HepG2 (cell line): ENCODE measurements at regions not wholly inside any gene's neighbourhood (a gene's known extent, or its start where the extent isn't known, plus 50 kb on each side); places are given as distances from the start of the nearest gene placed in this dataset.

Experiments
- ATAC-seq: fragments of 200-7000 bp; cut with Tn5 transposase; 3 replicates; pipeline ENCODE4 v1.9.1; 2020; ENCODE audit warnings: mild to moderate bottlenecking, moderate library complexity
- BruUV-seq: library from RNA; stranded (reverse); fragments of 400-500 nt; replicated peaks from 2 replicates; lab custom pipeline; 2021; lab: Mats Ljungman, UMichigan
- CTCF ChIA-PET: fragments of 300-600 bp; formaldehyde crosslinking; extraction: SDS; loops from one replicate; lab custom pipeline; 2021; ENCODE audit warnings: low total read pairs, inconsistent platforms, low intra/inter-chr PET ratio; lab: Yijun Ruan, JAX
- POLR2A ChIA-PET: fragments of 350-600 bp; sonication (Branson Sonifier 250); formaldehyde crosslinking; loops from one replicate; lab custom pipeline; 2020; ENCODE audit warnings: antibody characterized with exemption, inconsistent platforms; lab: Yijun Ruan, JAX
- DNase-seq: peaks from one replicate; pipeline ENCODE4 v3.0.0-alpha.2; 2015; ENCODE audit warnings: low spot score
- FAIRE-seq: peaks from 3 replicates; lab custom pipeline; 2011; peaks lifted over from hg19 to GRCh38; lab: Jason Lieb, UNC
- H2AFZ ChIP-seq: one replicate; pipeline ENCODE4 v1.6.1; 2011; ENCODE audit warnings: low read length, inconsistent platforms
- H3K27ac ChIP-seq: fragments of 300-600 bp; 3 replicates; pipeline ENCODE4 v1.8.0; 2011; ENCODE audit warnings: mixed run types, mild to moderate bottlenecking, mixed read lengths, low read length, inconsistent platforms; ENCODE audit not compliant: insufficient read depth; ENCODE audit errors: extremely low read length
- H3K27me3 ChIP-seq, 2 experiments: fragments of 200-600 bp in 1 of 2; 2 replicates in 1 of 2; 3 replicates in 1 of 2; pipeline versions ENCODE4 v1.6.0 to v1.8.0; 2011; ENCODE audit warnings: low read length in 2 of 2, mild to moderate bottlenecking in 2 of 2, moderate library complexity in 2 of 2, inconsistent platforms in 1 of 2; ENCODE audit not compliant: insufficient read depth in 2 of 2, control insufficient read depth in 1 of 2
- H3K36me3 ChIP-seq, 2 experiments: fragments of 200-600 bp in 1 of 2; replicated peaks in 1 of 2; 2 replicates in 1 of 2; 3 replicates in 1 of 2; pipeline versions ENCODE4 v1.5.1 to v1.8.0; 2011; ENCODE audit warnings: low read length in 2 of 2, inconsistent platforms in 1 of 2; ENCODE audit not compliant: insufficient read depth in 2 of 2, control insufficient read depth in 1 of 2
- H3K4me1 ChIP-seq: 2 replicates; pipeline ENCODE4 v1.5.1; 2012; ENCODE audit warnings: low read length, inconsistent platforms; ENCODE audit not compliant: insufficient read depth
- H3K4me2 ChIP-seq: 2 replicates; pipeline ENCODE4 v1.6.0; 2011; ENCODE audit warnings: low read depth, low read length, inconsistent platforms
- H3K4me3 ChIP-seq, 3 experiments: fragments of 200-600 bp in 1 of 3; sonication (generic), shearing (Covaris generic) in 1 of 3; replicated peaks in 1 of 3; 2 replicates each; pipeline ENCODE4 v1.5.1; 2011 to 2016; ENCODE audit warnings: low read length in 3 of 3, inconsistent platforms in 2 of 3, low read depth in 2 of 3, mild to moderate bottlenecking in 2 of 3, control low read depth in 1 of 3, mixed read lengths in 1 of 3; ENCODE audit not compliant: insufficient read depth in 1 of 3
- H3K79me2 ChIP-seq: one replicate; pipeline ENCODE4 v1.6.1; 2011; ENCODE audit warnings: low read length, inconsistent platforms; ENCODE audit not compliant: insufficient read depth
- H3K9ac ChIP-seq: 2 replicates; pipeline ENCODE4 v1.6.0; 2011; ENCODE audit warnings: mild to moderate bottlenecking, low read depth, low read length, inconsistent platforms; ENCODE audit not compliant: insufficient read depth
- H3K9me3 ChIP-seq: 2 replicates; pipeline ENCODE4 v1.5.1; 2012; ENCODE audit warnings: mild to moderate bottlenecking, low read length
- H4K20me1 ChIP-seq: 2 replicates; pipeline ENCODE4 v1.6.0; 2011; ENCODE audit warnings: inconsistent platforms, mild to moderate bottlenecking, low read length, moderate library complexity; ENCODE audit not compliant: insufficient read depth
- ARID2 ChIP-seq: sonication (generic); formaldehyde crosslinking; IDR thresholded peaks from 2 replicates; pipeline ENCODE4 v1.8.1; 2022; ENCODE audit warnings: mild to moderate bottlenecking, missing genetic modification reagents, borderline replicate concordance
- KLF12 ChIP-seq: sonication (generic); formaldehyde crosslinking; IDR thresholded peaks from 2 replicates; pipeline ENCODE4 v1.4.0; 2020; ENCODE audit warnings: missing genetic modification reagents, borderline replicate concordance
- MATR3 ChIP-seq: sonication (generic); formaldehyde crosslinking; IDR thresholded peaks from 2 replicates; pipeline ENCODE4 v1.4.0; 2020; ENCODE audit warnings: missing genetic modification reagents
- NFE2L2 ChIP-seq: fragments of 150-350 bp; IDR thresholded peaks from 2 replicates; pipeline ENCODE4 v1.6.1; 2014; ENCODE audit warnings: low read length
- RFXANK ChIP-seq: IDR thresholded peaks from 2 replicates; pipeline ENCODE4 v1.6.1; 2016
- ZFP36 ChIP-seq: fragments of 150-350 bp; IDR thresholded peaks from 2 replicates; pipeline ENCODE4 v1.6.1; 2018; ENCODE audit warnings: borderline replicate concordance, low read length, low read depth; ENCODE audit not compliant: partially characterized antibody
- ZNF383 ChIP-seq: sonication (generic); formaldehyde crosslinking; IDR thresholded peaks from 2 replicates; pipeline ENCODE4 v1.4.0; 2020; ENCODE audit warnings: missing genetic modification reagents, mild to moderate bottlenecking, borderline replicate concordance
- ZNF816 ChIP-seq: sonication (generic); formaldehyde crosslinking; IDR thresholded peaks from 2 replicates; pipeline ENCODE4 v1.8.0; 2022; ENCODE audit warnings: missing genetic modification reagents, mild to moderate bottlenecking, borderline replicate concordance
- ZSCAN22 ChIP-seq: sonication (generic); formaldehyde crosslinking; IDR thresholded peaks from 2 replicates; pipeline ENCODE4 v1.4.0; 2020; ENCODE audit warnings: mild to moderate bottlenecking, missing genetic modification reagents
- WGBS: methylation state at CpG from one replicate; pipeline ENCODE4 v1.1.6; 2017; ENCODE audit warnings: low lambda C conversion rate; 5-methylcytosine and 5-hydroxymethylcytosine counted together
- in situ Hi-C: cut with HindIII; loops from 2 replicates; pipeline ENCODE4 v1.10.0; 2017; ENCODE audit warnings: low pct_unique_long_range_greater_than_20kb; ENCODE audit not compliant: extremely low pct_ligation_motif_present
- intact Hi-C: fragments of 100-400 bp; cut with micrococcal nuclease; formaldehyde crosslinking; loops from one replicate; pipeline ENCODE4 v1.10.0; 2022; ENCODE audit not compliant: unreplicated experiment
- TF ChIP-seq, protein P1 (sequence below): sonication (generic); formaldehyde crosslinking; IDR thresholded peaks from 2 replicates; pipeline ENCODE4 v1.4.0; 2020; ENCODE audit warnings: missing genetic modification reagents
- TF ChIP-seq, protein P2 (sequence below): IDR thresholded peaks from 2 replicates; pipeline ENCODE4 v1.6.1; 2018; ENCODE audit warnings: missing genetic modification reagents
- TF ChIP-seq, protein P3 (sequence below): sonication (generic); formaldehyde crosslinking; IDR thresholded peaks from 2 replicates; pipeline ENCODE4 v1.5.1; 2020; ENCODE audit warnings: missing genetic modification reagents, mild to moderate bottlenecking, borderline replicate concordance
- TF ChIP-seq, protein P4 (sequence below): sonication (generic); formaldehyde crosslinking; IDR thresholded peaks from 2 replicates; pipeline ENCODE4 v1.9.0; 2021; ENCODE audit warnings: missing genetic modification reagents, mild to moderate bottlenecking, borderline replicate concordance
- TF ChIP-seq, protein P5 (sequence below): sonication (generic); formaldehyde crosslinking; IDR thresholded peaks from 2 replicates; pipeline ENCODE4 v1.4.0; 2020; ENCODE audit warnings: missing genetic modification reagents

DNA sequence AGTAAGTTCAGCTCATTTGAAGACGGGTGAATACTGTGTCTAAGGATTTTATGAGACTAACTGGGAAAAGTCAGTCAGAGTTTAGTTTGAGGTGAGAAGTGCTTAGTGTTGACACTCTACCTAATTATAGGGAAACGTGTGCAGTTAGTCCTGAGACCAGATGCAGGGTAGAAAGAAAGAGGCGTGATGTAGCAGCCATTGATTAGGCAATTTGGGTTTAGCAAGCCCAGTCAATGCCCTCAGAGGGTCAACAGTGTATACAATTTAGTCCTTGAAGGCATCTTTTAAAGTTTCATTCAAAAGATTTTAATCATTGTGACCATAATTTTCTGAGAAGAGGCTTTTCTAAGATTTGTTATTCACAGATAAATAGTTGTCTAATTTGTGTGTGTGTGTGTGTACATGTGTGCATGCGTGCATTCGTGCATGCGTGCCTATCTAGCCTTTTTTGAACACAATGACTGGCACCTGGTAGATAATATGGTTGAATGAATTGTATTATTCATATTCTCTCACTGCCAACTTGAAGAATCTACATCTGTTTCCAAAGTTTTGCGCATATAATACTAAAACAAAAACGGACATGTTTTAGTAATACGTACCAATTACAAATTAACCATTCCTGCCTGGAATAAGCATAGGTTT lies 332.9 kb downstream of the SRGAP2C start:
- Histone ChIP-seq H3K79me2 (peaks cover 2% of the 10 kb centered on the region), H2AFZ (no peak overlapping the region), H4K20me1 (no peaks in the 10 kb centered on the region), H3K27me3 (no peaks in the 10 kb centered on the region), H3K4me3 (peak overlapping the region in 1 of 3 experiments; percentile 65; a peak in 1 of 6 replicates), H3K9ac (no peak overlapping the region), H3K27ac (peak overlapping the region; percentile 88), H3K4me2 (peak overlapping the region; percentile 81; the same call in 1 of the 2 replicates), H3K9me3 (0 out of 2 replicates have a peak, but pooled peaks cover 8% of the 10 kb centered on the region), H3K4me1 (peaks cover 50% of the 10 kb centered on the region), H3K36me3 (no peaks in the 10 kb centered on the region)
- ATAC-seq = no peak
- intact Hi-C loops = no loop called here
- in situ Hi-C loops = no loop called here
- WGBS = 91% methylated on average over 9 of the region's 9 CpGs
- DNase-seq = no peak
- BruUV-seq = no TSS peak
- CTCF ChIA-PET = no interaction called here
- POLR2A ChIA-PET = interaction anchor here (1.1 to 2.6 kb wide), 3 partner anchors 25 to 69 kb away, joined by 3 to 64 read pairs (median 11); no protein-coding TSS in a partner anchor
- FAIRE-seq = no peak
- TF ChIP-seq KLF12 (CRISPR knock-in tag) (no peak), ZSCAN22 (CRISPR knock-in tag) (no peak), ARID2 (CRISPR knock-in tag) (no peak), RFXANK (CRISPR knock-in tag) (no peak), ZNF816 (CRISPR knock-in tag) (no peak), NFE2L2 (no peak), MATR3 (no peak), ZNF383 (CRISPR knock-in tag) (no peak), ZFP36 (no peak)
- TF ChIP-seq, protein P1, sequence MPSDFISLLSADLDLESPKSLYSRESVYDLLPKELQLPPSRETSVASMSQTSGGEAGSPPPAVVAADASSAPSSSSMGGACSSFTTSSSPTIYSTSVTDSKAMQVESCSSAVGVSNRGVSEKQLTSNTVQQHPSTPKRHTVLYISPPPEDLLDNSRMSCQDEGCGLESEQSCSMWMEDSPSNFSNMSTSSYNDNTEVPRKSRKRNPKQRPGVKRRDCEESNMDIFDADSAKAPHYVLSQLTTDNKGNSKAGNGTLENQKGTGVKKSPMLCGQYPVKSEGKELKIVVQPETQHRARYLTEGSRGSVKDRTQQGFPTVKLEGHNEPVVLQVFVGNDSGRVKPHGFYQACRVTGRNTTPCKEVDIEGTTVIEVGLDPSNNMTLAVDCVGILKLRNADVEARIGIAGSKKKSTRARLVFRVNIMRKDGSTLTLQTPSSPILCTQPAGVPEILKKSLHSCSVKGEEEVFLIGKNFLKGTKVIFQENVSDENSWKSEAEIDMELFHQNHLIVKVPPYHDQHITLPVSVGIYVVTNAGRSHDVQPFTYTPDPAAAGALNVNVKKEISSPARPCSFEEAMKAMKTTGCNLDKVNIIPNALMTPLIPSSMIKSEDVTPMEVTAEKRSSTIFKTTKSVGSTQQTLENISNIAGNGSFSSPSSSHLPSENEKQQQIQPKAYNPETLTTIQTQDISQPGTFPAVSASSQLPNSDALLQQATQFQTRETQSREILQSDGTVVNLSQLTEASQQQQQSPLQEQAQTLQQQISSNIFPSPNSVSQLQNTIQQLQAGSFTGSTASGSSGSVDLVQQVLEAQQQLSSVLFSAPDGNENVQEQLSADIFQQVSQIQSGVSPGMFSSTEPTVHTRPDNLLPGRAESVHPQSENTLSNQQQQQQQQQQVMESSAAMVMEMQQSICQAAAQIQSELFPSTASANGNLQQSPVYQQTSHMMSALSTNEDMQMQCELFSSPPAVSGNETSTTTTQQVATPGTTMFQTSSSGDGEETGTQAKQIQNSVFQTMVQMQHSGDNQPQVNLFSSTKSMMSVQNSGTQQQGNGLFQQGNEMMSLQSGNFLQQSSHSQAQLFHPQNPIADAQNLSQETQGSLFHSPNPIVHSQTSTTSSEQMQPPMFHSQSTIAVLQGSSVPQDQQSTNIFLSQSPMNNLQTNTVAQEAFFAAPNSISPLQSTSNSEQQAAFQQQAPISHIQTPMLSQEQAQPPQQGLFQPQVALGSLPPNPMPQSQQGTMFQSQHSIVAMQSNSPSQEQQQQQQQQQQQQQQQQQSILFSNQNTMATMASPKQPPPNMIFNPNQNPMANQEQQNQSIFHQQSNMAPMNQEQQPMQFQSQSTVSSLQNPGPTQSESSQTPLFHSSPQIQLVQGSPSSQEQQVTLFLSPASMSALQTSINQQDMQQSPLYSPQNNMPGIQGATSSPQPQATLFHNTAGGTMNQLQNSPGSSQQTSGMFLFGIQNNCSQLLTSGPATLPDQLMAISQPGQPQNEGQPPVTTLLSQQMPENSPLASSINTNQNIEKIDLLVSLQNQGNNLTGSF = no peak
- TF ChIP-seq, protein P2, sequence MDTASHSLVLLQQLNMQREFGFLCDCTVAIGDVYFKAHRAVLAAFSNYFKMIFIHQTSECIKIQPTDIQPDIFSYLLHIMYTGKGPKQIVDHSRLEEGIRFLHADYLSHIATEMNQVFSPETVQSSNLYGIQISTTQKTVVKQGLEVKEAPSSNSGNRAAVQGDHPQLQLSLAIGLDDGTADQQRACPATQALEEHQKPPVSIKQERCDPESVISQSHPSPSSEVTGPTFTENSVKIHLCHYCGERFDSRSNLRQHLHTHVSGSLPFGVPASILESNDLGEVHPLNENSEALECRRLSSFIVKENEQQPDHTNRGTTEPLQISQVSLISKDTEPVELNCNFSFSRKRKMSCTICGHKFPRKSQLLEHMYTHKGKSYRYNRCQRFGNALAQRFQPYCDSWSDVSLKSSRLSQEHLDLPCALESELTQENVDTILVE = no peak
- TF ChIP-seq, protein P3, sequence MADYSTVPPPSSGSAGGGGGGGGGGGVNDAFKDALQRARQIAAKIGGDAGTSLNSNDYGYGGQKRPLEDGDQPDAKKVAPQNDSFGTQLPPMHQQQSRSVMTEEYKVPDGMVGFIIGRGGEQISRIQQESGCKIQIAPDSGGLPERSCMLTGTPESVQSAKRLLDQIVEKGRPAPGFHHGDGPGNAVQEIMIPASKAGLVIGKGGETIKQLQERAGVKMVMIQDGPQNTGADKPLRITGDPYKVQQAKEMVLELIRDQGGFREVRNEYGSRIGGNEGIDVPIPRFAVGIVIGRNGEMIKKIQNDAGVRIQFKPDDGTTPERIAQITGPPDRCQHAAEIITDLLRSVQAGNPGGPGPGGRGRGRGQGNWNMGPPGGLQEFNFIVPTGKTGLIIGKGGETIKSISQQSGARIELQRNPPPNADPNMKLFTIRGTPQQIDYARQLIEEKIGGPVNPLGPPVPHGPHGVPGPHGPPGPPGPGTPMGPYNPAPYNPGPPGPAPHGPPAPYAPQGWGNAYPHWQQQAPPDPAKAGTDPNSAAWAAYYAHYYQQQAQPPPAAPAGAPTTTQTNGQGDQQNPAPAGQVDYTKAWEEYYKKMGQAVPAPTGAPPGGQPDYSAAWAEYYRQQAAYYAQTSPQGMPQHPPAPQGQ (CRISPR knock-in tag) = no peak
- TF ChIP-seq, protein P4, sequence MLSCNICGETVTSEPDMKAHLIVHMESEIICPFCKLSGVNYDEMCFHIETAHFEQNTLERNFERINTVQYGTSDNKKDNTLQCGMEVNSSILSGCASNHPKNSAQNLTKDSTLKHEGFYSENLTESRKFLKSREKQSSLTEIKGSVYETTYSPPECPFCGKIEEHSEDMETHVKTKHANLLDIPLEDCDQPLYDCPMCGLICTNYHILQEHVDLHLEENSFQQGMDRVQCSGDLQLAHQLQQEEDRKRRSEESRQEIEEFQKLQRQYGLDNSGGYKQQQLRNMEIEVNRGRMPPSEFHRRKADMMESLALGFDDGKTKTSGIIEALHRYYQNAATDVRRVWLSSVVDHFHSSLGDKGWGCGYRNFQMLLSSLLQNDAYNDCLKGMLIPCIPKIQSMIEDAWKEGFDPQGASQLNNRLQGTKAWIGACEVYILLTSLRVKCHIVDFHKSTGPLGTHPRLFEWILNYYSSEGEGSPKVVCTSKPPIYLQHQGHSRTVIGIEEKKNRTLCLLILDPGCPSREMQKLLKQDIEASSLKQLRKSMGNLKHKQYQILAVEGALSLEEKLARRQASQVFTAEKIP (CRISPR knock-in tag) = no peak
- TF ChIP-seq, protein P5, sequence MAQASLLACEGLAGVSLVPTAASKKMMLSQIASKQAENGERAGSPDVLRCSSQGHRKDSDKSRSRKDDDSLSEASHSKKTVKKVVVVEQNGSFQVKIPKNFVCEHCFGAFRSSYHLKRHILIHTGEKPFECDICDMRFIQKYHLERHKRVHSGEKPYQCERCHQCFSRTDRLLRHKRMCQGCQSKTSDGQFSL = no peak
